SH-SY5Y (cell line): ENCODE measurements at regions not wholly inside any gene's neighbourhood (a gene's known extent, or its start where the extent isn't known, plus 50 kb on each side); places are given as distances from the start of the nearest gene placed in this dataset.

Experiments
- GATA2 ChIP-seq: IDR thresholded peaks from 2 replicates; pipeline ENCODE4 v1.6.1; 2011; ENCODE audit warnings: mild to moderate bottlenecking, low read depth, low read length
- GATA3 ChIP-seq: IDR thresholded peaks from 2 replicates; pipeline ENCODE4 v1.6.1; 2011; ENCODE audit warnings: low read depth, mild to moderate bottlenecking, low read length, moderate library complexity

- TF ChIP-seq GATA3 (no peak), GATA2 (no peak)
Measured at GRCh38 chr1:87497380-87498203, 168.9 kb downstream of the LMO4 start.
